Glomerular endothelial cell (primary cell): ENCODE measurements at regions not wholly inside any gene's neighbourhood (a gene's known extent, or its start where the extent isn't known, plus 50 kb on each side); places are given as distances from the start of the nearest gene placed in this dataset.
"Not testable (repeated sequence)": the region's sequence is repeated elsewhere in the genome, so short reads cannot be mapped to it uniquely, and the experiment has no call there.

Experiments
- DNase-seq: peaks from one replicate; pipeline ENCODE4 v3.0.0-alpha.2; 2011; ENCODE audit warnings: low read depth, low spot score; ENCODE audit errors: extremely low read depth

DNA sequence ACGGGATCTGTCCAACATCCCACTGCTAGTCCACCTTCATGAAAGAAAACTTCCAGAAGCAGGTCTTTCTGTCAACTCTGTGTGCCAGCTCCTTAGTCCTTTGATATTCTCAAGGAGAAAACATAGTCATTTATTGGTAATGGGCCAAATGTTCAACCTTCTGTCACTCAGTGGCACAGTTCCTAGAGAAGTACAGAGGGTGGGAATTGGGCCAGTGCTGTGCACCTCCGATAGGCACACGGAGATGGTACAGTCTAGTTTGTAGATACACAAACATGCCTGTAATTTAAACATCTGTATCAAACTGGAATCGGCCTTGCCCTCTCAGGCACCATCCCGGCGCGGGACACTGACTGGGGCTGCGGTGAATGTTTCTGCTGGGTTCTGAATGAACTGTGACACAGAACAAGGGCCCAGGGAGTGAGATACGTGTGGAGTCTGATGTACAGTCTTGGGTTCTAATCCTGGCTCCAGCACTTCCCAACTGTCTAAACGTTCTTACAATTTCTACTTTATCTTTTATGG, 213.9 kb upstream of the SHH start:
- DNase-seq, result no peak

DNA sequence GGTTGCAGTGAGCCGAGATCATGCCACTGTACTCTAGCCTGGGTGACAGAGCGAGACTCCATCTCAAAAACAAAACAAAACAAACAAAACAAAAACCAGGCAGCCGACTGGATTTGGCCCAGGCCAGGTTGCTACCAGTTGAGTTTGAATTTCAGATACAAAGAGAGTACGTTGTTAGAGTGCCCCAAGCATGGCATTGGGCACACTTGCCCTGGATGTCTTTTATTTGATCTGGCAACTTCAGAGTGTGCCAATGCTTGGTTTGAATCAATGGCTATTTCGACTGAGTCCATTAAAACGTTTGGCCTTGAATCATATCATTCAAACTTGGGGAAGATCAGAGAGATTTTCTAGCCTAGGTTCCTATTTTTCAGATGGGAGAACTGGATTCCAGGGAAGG, 213.4 kb upstream of the SHH start:
- no peak for DNase-seq

- no peak for DNase-seq
Observed at GRCh38 chr7:156024201-156024600, 211.9 kb upstream of the SHH start.

DNA sequence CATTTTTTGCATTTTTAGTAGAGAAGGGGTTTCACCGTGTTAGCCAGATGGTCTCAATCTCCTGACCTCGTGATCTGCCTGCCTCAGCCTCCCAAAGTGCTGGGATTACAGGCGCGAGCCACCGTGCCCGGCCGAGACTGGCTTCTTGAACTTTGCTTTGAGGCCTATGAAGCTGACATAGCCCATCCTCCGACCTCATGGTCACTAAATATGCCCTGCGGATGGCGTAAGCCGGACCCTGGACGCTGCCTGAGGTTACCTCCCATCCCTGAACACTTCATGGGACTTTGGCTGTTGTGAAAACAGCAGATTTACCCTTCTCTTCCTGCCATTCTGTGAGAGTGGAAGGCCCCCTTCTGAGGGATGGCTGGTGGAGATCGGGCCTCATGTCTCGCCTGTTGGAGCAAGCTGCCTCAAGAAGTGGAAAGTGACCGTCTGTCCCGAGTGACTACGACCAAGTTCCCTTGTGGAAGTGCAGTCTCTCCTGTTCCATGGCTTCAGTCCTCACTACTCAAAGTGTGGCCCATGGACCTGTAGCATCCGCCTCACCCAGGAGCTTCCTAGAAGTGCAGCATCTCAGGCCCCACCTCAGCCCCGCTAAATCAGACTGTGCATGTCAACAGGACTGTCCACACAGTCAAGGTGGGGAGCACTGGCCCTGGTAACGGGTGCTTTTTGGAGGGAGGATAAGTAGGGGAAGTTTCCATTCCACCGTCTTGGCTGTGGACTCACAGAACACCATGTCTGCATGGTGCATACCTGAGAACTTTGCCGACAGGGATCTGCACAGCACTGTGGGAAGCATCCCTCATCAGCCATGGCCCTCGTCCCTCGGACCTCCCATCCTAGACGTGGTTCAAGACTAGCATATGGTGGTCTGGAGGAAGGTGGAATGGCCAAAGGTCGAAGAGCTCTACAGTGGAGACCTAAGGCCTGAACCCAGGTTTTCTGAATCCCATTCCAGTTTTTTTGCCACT, 210.5 kb upstream of the SHH start:
- no peak for DNase-seq

- no peak for DNase-seq
Observed at GRCh38 chr7:156021471-156021870, 209.2 kb upstream of the SHH start.

DNA sequence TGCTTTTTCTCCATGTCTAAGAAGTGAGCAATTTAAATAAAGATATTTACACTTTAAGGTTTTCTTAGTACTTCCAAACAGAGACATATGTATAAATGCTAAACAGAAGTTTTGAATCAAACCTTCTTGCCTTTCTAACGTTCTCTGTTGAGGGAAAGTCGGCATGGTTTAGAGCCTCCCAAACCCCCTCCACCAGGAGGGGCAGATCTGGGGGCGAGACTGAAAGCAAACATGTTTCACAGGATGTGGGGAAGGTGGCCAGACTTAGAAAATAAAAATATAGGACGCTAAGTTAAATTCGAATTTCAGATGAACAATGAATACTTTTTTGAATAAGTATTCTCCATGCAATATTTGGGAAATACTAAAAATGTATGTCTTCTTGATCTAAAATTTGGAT, 208.3 kb upstream of the SHH start:
- no peak for DNase-seq

DNA sequence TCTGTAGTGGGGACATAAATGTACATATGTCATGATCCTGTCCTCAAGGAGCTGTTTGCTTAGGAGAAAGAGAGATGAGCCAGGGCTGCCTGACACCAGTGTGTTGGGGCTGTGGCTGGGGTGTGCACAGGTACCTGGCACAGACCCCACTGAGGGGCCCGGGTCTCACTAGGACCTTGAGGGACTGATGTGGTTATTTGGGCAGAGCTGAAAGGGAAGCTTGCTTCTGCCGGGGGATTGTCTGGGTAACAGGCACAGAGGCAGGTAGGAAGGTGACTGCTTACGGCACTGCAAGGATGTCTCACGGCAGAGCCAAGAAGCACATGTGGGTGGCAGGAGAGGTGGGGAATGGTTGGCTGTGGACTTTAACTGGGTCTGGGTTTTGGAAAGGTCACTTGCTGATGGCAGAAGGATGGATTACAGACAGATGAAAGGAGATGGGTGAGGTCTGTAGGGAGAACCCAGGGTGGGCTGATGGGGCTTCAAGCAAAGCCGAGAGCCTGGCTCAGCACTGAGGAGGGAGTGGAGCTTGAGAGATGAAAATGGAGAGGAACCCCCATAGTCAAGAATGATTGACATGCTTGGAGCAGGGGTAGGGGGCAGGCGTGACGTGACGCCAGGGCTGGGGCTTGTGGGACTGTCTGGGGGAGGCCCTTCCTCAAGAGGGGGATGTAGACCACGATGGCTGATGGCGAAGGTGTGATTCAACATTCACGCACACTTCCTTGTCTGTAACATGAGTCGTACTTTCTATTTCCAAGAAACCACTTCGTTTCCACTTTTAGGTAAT, 207.7 kb upstream of the SHH start:
- no peak for DNase-seq

- no peak for DNase-seq
Observed at GRCh38 chr7:156019308-156019707, 207.0 kb upstream of the SHH start.

DNA sequence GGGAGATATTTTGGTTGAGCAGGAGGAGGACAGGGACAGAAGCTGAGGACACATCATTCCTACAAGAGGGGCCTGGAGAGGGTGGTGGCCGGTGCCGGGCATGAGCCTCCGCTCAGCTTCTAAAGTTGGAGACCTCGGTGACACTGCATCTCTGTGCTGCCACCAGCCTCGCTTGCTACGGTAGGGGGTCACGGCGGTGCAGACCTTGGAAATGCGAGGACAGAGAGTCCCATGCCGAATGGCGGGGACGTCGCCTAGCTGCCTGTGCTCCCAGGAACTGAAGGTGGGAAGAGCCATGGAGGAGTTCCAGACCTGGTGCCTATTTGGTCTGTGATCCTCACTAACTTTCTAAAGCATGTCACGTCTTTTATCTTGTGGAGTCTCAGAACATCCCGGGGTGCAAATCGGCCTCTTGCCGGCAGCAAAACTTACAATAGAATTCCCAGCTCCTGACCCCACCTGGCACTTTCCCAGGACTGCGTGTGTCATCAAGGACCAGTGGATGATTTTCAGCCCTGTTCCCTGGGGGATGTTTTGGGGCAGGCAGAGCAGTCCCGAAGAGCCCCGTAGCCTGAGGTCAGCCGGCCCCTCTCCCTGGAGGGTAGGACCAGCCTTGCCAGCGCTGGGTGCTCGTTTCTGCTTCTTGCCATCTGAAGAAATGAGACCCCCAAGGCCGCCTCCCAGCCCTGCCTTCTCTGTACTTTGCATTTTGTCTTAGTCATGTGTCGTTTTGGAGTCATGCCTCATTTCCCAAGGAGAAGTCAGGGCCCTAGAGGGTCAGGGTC, 205.8 kb upstream of the SHH start:
- DNase-seq, result no peak

DNA sequence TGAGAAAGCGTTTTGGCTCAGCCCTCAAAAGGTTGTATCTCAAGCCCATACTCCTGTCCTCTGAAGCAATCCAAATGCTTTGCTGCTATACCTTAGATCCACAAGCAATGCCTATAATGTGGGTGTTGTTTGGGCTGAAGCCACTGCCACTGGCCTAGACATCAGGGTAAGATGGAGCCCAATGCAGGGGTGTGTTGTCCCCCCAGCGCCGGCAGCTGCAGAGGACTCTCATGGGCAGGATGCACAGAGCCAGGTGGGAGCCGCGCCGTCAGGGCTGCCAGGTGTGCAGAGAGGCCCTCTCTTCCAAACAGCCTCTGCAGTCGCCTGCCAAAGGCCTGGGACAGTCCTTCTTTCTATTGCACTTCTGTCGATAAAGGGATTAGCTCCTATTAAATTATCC, 205.2 kb upstream of the SHH start:
- no peak for DNase-seq

- no peak for DNase-seq
Observed at GRCh38 chr7:156015237-156016020, 203.2 kb upstream of the SHH start.

GRCh38 chr7:156014808-156015207, 202.5 kb upstream of the SHH start:
- DNase-seq, result no peak

DNA sequence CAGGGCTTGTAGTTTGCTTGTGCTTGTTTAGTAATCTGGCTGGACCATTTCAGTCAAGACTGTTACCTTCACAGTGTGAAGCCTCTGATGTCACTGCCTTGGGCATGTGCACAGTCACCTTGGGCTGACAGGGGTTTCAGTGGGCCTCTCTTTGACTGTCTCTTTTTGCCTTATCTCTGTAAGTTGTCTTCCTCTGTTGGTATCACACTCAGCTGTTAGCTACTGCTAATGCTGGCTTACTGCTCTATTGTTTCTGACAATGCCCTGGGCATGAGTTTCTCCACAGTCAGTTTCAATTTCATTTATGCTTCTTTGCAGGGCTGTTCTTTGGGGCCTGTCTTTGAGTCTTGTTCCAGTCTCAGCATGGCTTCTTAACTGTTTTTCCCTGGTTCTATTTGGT, 201.9 kb upstream of the SHH start:
- DNase-seq, result no peak

GRCh38 chr7:156012412-156012811, 200.1 kb upstream of the SHH start:
- no peak for DNase-seq

DNA sequence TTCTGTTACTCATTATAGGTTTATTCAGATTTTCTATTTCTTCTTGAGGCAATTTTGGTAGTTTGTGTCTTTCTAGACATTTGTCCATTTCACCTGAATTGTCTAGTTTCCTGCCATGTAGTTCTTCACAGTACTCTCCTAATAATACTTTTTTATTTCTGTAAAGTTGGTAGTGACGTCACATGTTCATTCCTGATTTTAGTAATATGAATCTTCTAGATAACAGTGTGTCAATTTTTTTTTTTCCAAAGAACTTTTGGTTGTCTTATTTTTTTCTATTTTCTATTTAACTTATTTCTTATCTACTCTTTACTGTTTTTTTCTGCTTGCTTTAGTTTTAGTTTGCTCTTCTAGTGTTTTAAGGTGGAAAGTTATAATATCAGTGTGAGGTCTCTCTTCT, 197.3 kb upstream of the SHH start:
- no peak for DNase-seq

DNA sequence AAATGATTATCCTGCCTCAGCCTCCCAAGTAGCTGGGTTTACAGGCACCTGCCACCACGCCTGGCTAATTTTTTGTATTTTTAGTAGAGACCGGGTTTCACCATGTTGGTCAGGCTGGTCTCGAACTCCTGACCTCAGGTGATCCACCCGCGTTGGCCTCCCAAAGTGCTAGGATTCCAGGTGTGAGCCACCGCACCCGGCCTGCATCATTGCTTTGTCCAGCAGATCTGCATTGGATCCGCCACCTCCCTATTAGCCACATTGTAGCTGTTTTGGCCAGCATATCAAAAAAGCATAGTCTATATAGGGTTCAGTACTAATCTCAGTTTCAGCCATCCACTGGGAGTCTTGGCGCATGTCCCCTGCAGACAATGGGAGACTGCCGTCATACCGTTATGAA, 194.6 kb upstream of the SHH start:
- not testable (repeated sequence) for DNase-seq

GRCh38 chr7:156006024-156006423, 193.8 kb upstream of the SHH start:
- no peak for DNase-seq

DNA sequence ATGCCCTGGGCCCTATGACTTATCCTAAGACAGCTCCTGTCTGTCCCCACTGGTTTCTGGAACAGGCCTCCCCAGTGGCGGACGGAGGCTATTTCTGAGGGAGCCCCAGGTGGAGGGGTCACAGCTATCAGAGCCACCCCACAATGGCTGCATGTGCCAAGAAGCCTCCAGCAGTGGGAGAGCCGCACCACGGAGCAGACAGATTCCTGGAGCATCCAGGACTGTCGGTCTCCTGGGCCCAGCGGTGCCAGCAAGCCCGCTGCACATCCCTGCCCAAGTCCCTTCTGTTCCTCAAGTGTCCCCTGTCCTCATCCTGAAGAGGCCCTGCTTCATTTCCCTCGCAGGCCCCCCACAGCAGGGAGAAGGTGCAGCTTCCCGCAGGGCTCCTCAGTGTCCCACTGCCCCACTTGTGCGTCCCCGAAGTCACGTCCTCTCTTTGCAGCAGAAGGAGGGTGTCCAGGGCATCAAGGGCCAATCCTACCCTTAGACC, 193.0 kb upstream of the SHH start:
- no peak for DNase-seq

DNA sequence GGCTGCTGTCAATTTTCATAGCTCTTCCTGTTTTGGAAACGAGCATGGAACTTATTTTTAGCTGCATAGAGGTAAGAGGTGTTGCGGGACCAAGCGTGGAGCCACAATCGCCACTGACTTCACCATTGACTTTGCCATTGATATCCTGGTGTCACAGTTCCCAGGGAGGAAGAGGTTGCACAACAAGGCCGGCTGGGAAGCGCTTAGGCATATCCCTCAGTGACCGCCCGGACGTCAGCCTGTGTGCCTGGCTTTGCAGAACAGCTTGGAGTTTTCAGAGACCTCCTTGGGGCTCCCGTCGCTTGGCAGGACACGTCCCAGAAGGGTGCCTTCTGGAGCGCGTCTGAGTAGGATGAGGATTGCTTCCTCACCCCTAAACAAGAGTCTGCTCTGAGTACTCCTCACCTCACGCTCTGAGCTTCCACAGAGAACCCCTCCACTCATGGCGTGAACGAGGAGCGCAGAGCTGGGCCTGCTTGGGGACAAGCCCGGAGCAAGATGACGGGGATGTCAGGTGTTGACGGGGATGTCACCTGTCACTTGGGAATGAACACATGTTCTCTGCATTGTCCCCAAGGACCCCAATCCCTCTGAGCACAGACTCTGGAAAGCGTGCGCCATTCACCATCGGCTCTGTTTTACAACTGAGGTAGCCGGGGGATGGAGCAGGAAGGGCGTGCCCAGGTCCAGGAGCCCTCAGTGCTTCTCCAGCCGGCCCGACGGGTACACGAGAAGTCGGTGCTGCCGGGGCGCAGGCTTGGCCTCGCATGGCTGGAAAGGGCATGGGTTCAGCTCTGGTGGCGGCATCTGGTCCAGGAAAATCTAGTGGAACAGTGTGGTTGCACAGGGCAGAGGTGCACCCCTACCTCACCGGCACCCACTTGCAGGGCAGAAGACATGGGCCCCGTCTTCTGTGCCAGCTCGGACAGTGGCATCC, 192.3 kb upstream of the SHH start:
- no peak for DNase-seq
